ENCODE measurements at regions not wholly inside any gene's neighbourhood (a gene's known extent, or its start where the extent isn't known, plus 50 kb on each side); places are given as distances from the start of the nearest gene placed in this dataset.
A peak's percentile ranks its signal among the peaks of the same experiment; 100 is the strongest.
"Not testable (repeated sequence)": the region's sequence is repeated elsewhere in the genome, so short reads cannot be mapped to it uniquely, and the experiment has no call there.

DNA sequence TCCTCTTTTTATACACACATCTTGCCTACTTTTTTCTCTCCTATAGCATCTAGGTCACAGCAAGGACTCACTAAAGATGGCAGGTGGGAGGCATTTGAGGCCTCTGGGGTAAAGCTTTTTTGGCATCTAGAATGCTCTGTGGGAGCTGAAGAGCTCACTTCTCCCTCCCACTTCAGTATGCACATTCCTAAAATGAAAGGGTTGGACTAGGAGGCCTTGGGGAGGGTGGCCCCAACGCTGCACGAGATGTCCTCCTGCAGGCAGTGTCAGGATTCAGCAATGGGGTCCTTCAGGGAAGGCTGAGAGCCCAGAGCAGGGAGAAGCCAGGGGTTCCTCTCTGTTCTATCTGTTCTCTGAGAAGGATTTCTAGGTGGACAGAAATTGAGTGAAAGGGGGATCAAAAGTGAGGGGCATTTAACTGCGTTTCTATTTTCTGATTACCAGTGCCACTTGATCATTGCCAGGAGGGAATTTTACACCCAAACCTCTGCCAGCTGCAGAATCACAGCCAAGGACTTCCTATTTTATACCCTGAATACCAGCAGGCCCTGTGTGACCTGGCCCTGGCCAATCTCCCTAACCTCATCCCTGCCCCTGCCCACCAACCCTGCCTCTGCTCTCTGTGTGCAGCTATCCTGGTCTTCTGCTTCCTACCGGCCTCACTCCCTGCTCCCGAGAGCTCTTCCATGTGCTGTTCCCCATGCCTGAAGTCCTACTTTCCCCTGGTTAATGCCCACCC, 186.2 kb downstream of the CYP26B1 start:
- no peaks in the 10 kb centered on the region for H3K79me2 ChIP-seq (ENCODE audit: control insufficient read depth, insufficient read depth, low read length, poor library complexity)
- DNase-seq: no peak
- no peak overlapping the region for H2AK5ac ChIP-seq (ENCODE audit: low read length)
- H3K23ac ChIP-seq (ENCODE audit: low read length): no peak overlapping the region
- H2BK12ac ChIP-seq (ENCODE audit: low read length): no peak overlapping the region
- H3K27me3 ChIP-seq (ENCODE audit: insufficient read depth, low read length): no peaks in the 10 kb centered on the region
- no peak overlapping the region for H3K4ac ChIP-seq (ENCODE audit: low read depth, low read length)
- no peak overlapping the region for H2AFZ ChIP-seq (ENCODE audit: insufficient read depth, low read length, poor library complexity)
- H4K8ac ChIP-seq (ENCODE audit: low read depth, low read length): no peak overlapping the region
- H4K91ac ChIP-seq (ENCODE audit: low read depth, low read length): no peak overlapping the region
- no peak overlapping the region for H3K18ac ChIP-seq (ENCODE audit: low read length)
- H3K4me3 ChIP-seq (ENCODE audit: low read depth, low read length): no peak overlapping the region
- H2BK120ac ChIP-seq (ENCODE audit: insufficient read depth, low read length, poor library complexity): no peak overlapping the region
- WGBS (ENCODE audit: extremely low coverage, insufficient coverage, insufficient read length): no CpG with 5 or more reads among the region's 5 CpGs
- no peaks in the 10 kb centered on the region for H3K9me3 ChIP-seq (ENCODE audit: insufficient read depth, low read depth, low read length)
- no peak overlapping the region for H3K4me2 ChIP-seq (ENCODE audit: low read length)
- H3K14ac ChIP-seq (ENCODE audit: low read length): no peak overlapping the region
- H4K12ac ChIP-seq (ENCODE audit: low read depth, low read length): no peak overlapping the region
- no peaks in the 10 kb centered on the region for H3K4me1 ChIP-seq (ENCODE audit: control insufficient read depth in 1 of 2, insufficient read depth in 2 of 2, low read length in 2 of 2)
- H3K79me1 ChIP-seq (ENCODE audit: low read length): no peaks in the 10 kb centered on the region
- H3K9ac ChIP-seq (ENCODE audit: low read length): no peak overlapping the region
- no peak overlapping the region for H3K27ac ChIP-seq (ENCODE audit: low read depth, low read length)
- no peak overlapping the region for H2BK5ac ChIP-seq (ENCODE audit: low read depth, low read length, poor library complexity)
- no peaks in the 10 kb centered on the region for H3K36me3 ChIP-seq (ENCODE audit: control insufficient read depth in 1 of 2, insufficient read depth in 2 of 2, low read length in 2 of 2)

DNA sequence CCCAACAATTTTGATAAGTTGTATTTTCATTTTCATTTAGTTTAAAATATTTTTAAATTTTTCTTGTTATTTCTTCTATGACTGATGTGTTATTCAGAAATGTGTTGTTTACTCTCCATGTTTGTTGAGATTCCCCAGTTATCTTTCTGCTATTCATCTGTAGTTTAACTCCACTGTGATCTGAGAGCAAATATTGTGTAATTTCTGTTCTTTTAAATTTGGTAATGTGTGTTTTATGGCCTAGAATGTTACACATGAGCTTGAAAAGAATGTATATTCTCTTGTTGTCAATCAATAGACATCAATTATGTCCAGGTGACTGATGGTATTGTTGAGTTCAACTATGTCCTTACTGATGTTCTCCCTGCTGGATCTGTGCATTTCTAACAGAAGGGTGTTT, 188.2 kb downstream of the CYP26B1 start:
- Histone ChIP-seq H3K9me3 (ENCODE audit: insufficient read depth, low read depth, low read length) (no peaks in the 10 kb centered on the region), H3K4ac (ENCODE audit: low read depth, low read length) (no peak overlapping the region), H3K27me3 (ENCODE audit: insufficient read depth, low read length) (no peaks in the 10 kb centered on the region), H3K36me3 (ENCODE audit: control insufficient read depth in 1 of 2, insufficient read depth in 2 of 2, low read length in 2 of 2) (no peaks in the 10 kb centered on the region), H3K18ac (ENCODE audit: low read length) (no peak overlapping the region), H3K79me2 (ENCODE audit: control insufficient read depth, insufficient read depth, low read length, poor library complexity) (no peaks in the 10 kb centered on the region), H3K23ac (ENCODE audit: low read length) (no peak overlapping the region), H4K8ac (ENCODE audit: low read depth, low read length) (no peak overlapping the region), H3K9ac (ENCODE audit: low read length) (no peak overlapping the region), H2BK5ac (ENCODE audit: low read depth, low read length, poor library complexity) (no peak overlapping the region), H3K79me1 (ENCODE audit: low read length) (no peaks in the 10 kb centered on the region), H3K4me2 (ENCODE audit: low read length) (no peak overlapping the region), H3K27ac (ENCODE audit: low read depth, low read length) (no peak overlapping the region), H3K14ac (ENCODE audit: low read length) (no peak overlapping the region), H4K91ac (ENCODE audit: low read depth, low read length) (no peak overlapping the region), H2AFZ (ENCODE audit: insufficient read depth, low read length, poor library complexity) (no peak overlapping the region), H3K4me1 (ENCODE audit: control insufficient read depth in 1 of 2, insufficient read depth in 2 of 2, low read length in 2 of 2) (no peaks in the 10 kb centered on the region), H2AK5ac (ENCODE audit: low read length) (no peak overlapping the region), H2BK120ac (ENCODE audit: insufficient read depth, low read length, poor library complexity) (no peak overlapping the region), H4K12ac (ENCODE audit: low read depth, low read length) (no peak overlapping the region), H2BK12ac (ENCODE audit: low read length) (no peak overlapping the region), H3K4me3 (ENCODE audit: low read depth, low read length) (no peak overlapping the region)
- DNase-seq: no peak

DNA sequence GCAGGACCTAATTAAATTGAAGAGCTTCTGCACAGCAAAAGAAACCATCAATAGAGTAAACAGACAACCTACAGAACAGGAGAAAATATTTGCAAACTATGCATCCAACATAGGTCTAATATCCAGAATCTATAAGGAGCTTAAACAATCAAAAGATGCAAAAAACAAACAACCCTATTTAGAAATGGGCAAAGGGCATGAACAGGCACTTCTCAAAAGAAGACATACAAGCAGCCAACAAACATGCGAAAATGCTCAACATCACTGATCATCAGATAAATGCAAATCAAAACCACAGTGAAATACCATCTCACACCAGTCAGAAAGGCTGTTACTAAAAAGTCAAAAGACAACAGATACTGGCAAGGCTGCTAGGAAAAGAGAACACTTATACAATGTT, 189.2 kb downstream of the CYP26B1 start:
- not testable (repeated sequence) for H4K12ac ChIP-seq (ENCODE audit: low read depth, low read length); H3K27me3 ChIP-seq (ENCODE audit: insufficient read depth, low read length); H3K79me1 ChIP-seq (ENCODE audit: low read length); H3K4ac ChIP-seq (ENCODE audit: low read depth, low read length); H2BK12ac ChIP-seq (ENCODE audit: low read length); H3K23ac ChIP-seq (ENCODE audit: low read length); H3K9ac ChIP-seq (ENCODE audit: low read length); H3K9me3 ChIP-seq (ENCODE audit: insufficient read depth, low read depth, low read length); H3K36me3 ChIP-seq (ENCODE audit: control insufficient read depth in 1 of 2, insufficient read depth in 2 of 2, low read length in 2 of 2); H2AK5ac ChIP-seq (ENCODE audit: low read length); H4K8ac ChIP-seq (ENCODE audit: low read depth, low read length); H3K4me3 ChIP-seq (ENCODE audit: low read depth, low read length); H2BK120ac ChIP-seq (ENCODE audit: insufficient read depth, low read length, poor library complexity); DNase-seq; H3K14ac ChIP-seq (ENCODE audit: low read length); H2BK5ac ChIP-seq (ENCODE audit: low read depth, low read length, poor library complexity); H3K79me2 ChIP-seq (ENCODE audit: control insufficient read depth, insufficient read depth, low read length, poor library complexity); H3K4me2 ChIP-seq (ENCODE audit: low read length); H3K27ac ChIP-seq (ENCODE audit: low read depth, low read length); H2AFZ ChIP-seq (ENCODE audit: insufficient read depth, low read length, poor library complexity); H3K4me1 ChIP-seq (ENCODE audit: control insufficient read depth in 1 of 2, insufficient read depth in 2 of 2, low read length in 2 of 2); H3K18ac ChIP-seq (ENCODE audit: low read length); H4K91ac ChIP-seq (ENCODE audit: low read depth, low read length)
- WGBS (ENCODE audit: extremely low coverage, insufficient coverage, insufficient read length): no CpG with 5 or more reads among the region's 1 CpG

DNA sequence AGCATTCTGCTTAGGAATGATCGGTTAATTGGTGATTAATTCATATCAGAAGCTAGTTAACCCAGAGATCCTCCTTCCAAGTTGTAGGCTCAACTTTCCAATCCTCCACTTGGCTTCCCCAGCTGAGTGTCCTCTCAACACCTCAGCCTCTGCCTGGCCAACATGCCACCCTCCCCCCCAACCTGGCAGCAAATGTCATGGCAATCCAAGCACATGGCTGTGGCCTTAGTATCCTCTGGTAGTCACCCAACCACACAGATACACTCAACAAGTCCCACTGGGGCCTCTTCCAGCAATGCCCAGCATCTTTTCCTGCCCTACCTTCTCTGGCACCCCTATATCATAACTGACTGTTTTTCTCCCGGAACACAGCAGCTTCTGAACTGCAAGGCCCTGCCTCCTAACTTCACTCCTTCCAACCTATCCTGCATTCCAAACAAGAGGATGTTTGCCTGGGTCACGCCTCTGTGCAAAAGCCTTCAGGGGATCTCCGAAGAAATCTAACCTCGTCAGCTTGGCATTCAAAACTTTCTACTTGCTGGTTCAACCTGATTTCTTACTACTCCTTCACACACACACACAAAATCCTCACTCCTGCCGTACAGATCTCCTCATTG, 195.0 kb downstream of the CYP26B1 start:
- H4K8ac ChIP-seq (ENCODE audit: low read depth, low read length): no peak overlapping the region
- no peak overlapping the region for H3K18ac ChIP-seq (ENCODE audit: low read length)
- no peak overlapping the region for H3K23ac ChIP-seq (ENCODE audit: low read length)
- no peaks in the 10 kb centered on the region for H3K79me1 ChIP-seq (ENCODE audit: low read length)
- no peak overlapping the region for H2AFZ ChIP-seq (ENCODE audit: insufficient read depth, low read length, poor library complexity)
- WGBS (ENCODE audit: extremely low coverage, insufficient coverage, insufficient read length): no CpG with 5 or more reads among the region's 6 CpGs
- H3K79me2 ChIP-seq (ENCODE audit: control insufficient read depth, insufficient read depth, low read length, poor library complexity): no peaks in the 10 kb centered on the region
- H3K14ac ChIP-seq (ENCODE audit: low read length): no peak overlapping the region
- no peak overlapping the region for H3K27ac ChIP-seq (ENCODE audit: low read depth, low read length)
- no peak overlapping the region for H3K4me3 ChIP-seq (ENCODE audit: low read depth, low read length)
- H2BK120ac ChIP-seq (ENCODE audit: insufficient read depth, low read length, poor library complexity): no peak overlapping the region
- H3K4me1 ChIP-seq (ENCODE audit: control insufficient read depth in 1 of 2, insufficient read depth in 2 of 2, low read length in 2 of 2): peaks cover 8 to 9% of the 10 kb centered on the region in 2 experiments
- H3K4ac ChIP-seq (ENCODE audit: low read depth, low read length): no peak overlapping the region
- H2BK5ac ChIP-seq (ENCODE audit: low read depth, low read length, poor library complexity): no peak overlapping the region
- H3K9ac ChIP-seq (ENCODE audit: low read length): no peak overlapping the region
- H3K4me2 ChIP-seq (ENCODE audit: low read length): no peak overlapping the region
- no peaks in the 10 kb centered on the region for H3K9me3 ChIP-seq (ENCODE audit: insufficient read depth, low read depth, low read length)
- H3K27me3 ChIP-seq (ENCODE audit: insufficient read depth, low read length): no peaks in the 10 kb centered on the region
- H4K12ac ChIP-seq (ENCODE audit: low read depth, low read length): no peak overlapping the region
- H2AK5ac ChIP-seq (ENCODE audit: low read length): no peak overlapping the region
- no peak overlapping the region for H2BK12ac ChIP-seq (ENCODE audit: low read length)
- H4K91ac ChIP-seq (ENCODE audit: low read depth, low read length): no peak overlapping the region
- no peaks in the 10 kb centered on the region for H3K36me3 ChIP-seq (ENCODE audit: control insufficient read depth in 1 of 2, insufficient read depth in 2 of 2, low read length in 2 of 2)
- peak; percentile 70 to 87 for DNase-seq
